ENCODE measurements at regions not wholly inside any gene's neighbourhood (a gene's known extent, or its start where the extent isn't known, plus 50 kb on each side); places are given as distances from the start of the nearest gene placed in this dataset.
"Not testable (repeated sequence)": the region's sequence is repeated elsewhere in the genome, so short reads cannot be mapped to it uniquely, and the experiment has no call there.

- DNase-seq = no peak
Observed at GRCh38 chr21:29396951-29397455, 98.3 kb downstream of the BACH1 start.

GRCh38 chr21:29403301-29403700, 104.6 kb downstream of the BACH1 start:
- no peak for DNase-seq

- DNase-seq = no peak
Observed at GRCh38 chr21:29403922-29404538, 105.3 kb downstream of the BACH1 start.

GRCh38 chr21:29405503-29406122, 106.9 kb downstream of the BACH1 start:
- DNase-seq = no peak

- DNase-seq = no peak
Observed at GRCh38 chr21:29406385-29406784, 107.7 kb downstream of the BACH1 start.

- no peak for DNase-seq
Observed at GRCh38 chr21:29407571-29407970, 108.8 kb downstream of the BACH1 start.

GRCh38 chr21:29413683-29414082, 115.0 kb downstream of the BACH1 start:
- no peak for DNase-seq

- no peak for DNase-seq
Observed at GRCh38 chr21:29416268-29416667, 117.5 kb downstream of the BACH1 start.

- no peak for DNase-seq
Observed at GRCh38 chr21:29418813-29419212, 120.1 kb downstream of the BACH1 start.

- no peak for DNase-seq
Observed at GRCh38 chr21:29419422-29419821, 120.7 kb downstream of the BACH1 start.

GRCh38 chr21:29423099-29423870, 124.6 kb downstream of the BACH1 start:
- DNase-seq = no peak

- no peak for DNase-seq
Observed at GRCh38 chr21:29424728-29425127, 126.0 kb downstream of the BACH1 start.

GRCh38 chr21:29429218-29429617, 130.5 kb downstream of the BACH1 start:
- no peak for DNase-seq

GRCh38 chr21:29430030-29430429, 131.3 kb downstream of the BACH1 start:
- no peak for DNase-seq

GRCh38 chr21:29430576-29430975, 131.9 kb downstream of the BACH1 start:
- DNase-seq = no peak

GRCh38 chr21:29431178-29431577, 132.5 kb downstream of the BACH1 start:
- DNase-seq = no peak

- DNase-seq = no peak
Observed at GRCh38 chr21:29431680-29432079, 133.0 kb downstream of the BACH1 start.

- DNase-seq = no peak
Observed at GRCh38 chr21:29433366-29434059, 134.8 kb downstream of the BACH1 start.

- DNase-seq = no peak
Observed at GRCh38 chr21:29434081-29434480, 135.4 kb downstream of the BACH1 start.

- DNase-seq = not testable (repeated sequence)
Observed at GRCh38 chr21:29434982-29435381, 136.3 kb downstream of the BACH1 start.

GRCh38 chr21:29436143-29436542, 137.4 kb downstream of the BACH1 start:
- DNase-seq = peak; percentile 18 to 30

GRCh38 chr21:29436650-29437049, 137.9 kb downstream of the BACH1 start:
- DNase-seq = no peak

- no peak for DNase-seq
Observed at GRCh38 chr21:29441651-29442050, 142.9 kb downstream of the BACH1 start.

All from stimulated activated CD4-positive, alpha-beta T cell treated with anti-CD3 and anti-CD28 coated beads, Interleukin-2, amount 100 ng/mL, for 48 hours (primary cell).